GM21515 (cell line): ENCODE measurements at regions not wholly inside any gene's neighbourhood (a gene's known extent, or its start where the extent isn't known, plus 50 kb on each side); places are given as distances from the start of the nearest gene placed in this dataset.

Source experiments
- ATAC-seq: cut with Tn5 transposase; IDR thresholded peaks from one replicate; pipeline ENCODE4 v1.9.1; 2021; ENCODE audit not compliant: unreplicated experiment

DNA sequence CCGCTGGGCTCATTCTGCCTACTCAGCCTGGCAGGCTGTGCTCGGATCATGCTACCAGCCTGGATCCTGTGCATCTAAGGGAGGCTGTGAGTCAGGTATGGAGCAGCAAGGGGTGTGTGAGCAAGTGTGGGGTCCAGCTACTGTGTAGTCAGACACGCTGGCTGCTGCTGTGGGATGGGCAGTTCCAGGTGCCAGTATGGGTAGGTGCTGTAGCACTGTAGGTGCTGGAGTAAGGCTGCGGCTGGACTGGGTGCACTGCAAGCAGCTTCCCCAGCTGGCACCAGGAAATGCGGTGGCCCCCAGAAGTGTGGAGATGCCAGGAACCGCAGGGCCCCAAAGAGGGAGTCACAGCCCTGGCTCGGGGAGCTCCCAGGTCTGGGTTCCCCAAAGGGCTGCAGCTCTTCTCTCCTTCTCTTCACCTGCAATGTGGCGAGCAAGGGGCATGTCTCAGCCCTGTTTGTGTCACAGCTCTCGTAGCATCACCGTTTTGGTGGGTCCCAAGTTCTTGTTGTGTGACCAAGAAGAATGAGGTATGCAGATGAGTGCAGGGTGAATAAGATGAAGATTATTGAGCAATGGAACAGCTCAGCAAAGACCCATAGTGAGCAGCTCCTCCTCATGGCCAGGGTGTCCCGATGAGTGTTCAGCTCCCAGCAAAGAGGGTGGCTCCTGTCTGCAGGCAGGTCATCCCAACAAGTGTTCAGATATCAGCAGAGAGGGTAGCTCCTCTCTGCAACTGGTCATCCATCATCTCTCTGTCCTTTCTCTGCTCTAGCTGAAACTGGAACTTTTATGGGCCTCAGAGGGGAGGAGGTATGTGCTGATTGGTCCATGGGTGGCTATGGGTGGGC lies 462.9 kb downstream of the TBC1D22A start:
- ATAC-seq: no peak
